NCI-H2227 (cell line): ENCODE measurements at regions not wholly inside any gene's neighbourhood (a gene's known extent, or its start where the extent isn't known, plus 50 kb on each side); places are given as distances from the start of the nearest gene placed in this dataset.
"Not testable (repeated sequence)": the region's sequence is repeated elsewhere in the genome, so short reads cannot be mapped to it uniquely, and the experiment has no call there.

Source experiments
- DNase-seq: peaks from one replicate; lab custom pipeline; 2025; ENCODE audit not compliant: unreplicated experiment; lab: John Stamatoyannopoulos, UW

DNA sequence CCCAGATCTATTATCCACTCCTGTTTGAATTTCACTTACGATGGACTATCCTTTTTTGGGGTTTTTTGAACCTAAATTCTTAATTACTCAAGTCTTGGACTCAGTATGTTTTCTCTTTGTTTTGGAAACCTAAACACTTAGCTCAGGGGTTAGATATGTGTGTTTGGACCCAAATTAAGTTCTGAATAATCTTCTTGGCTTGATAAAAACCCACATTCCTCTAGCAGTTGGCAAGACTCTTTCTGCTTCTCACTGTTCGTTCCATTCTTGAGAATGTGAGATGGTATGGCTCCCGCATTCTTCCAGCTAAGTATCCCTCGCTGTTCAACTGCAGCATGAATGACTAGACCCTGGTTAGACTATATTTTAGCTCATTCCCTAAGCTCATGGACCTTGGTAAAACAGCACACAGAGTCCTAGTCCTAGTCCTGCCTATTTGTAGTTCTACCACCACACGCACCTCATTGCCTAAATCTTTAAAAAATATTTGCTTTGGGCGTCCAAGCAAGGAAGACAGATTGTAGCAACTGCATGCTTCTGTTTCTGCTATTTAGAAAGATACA is 860.0 kb downstream of the RPS29 start:
- DNase-seq: no peak

DNA sequence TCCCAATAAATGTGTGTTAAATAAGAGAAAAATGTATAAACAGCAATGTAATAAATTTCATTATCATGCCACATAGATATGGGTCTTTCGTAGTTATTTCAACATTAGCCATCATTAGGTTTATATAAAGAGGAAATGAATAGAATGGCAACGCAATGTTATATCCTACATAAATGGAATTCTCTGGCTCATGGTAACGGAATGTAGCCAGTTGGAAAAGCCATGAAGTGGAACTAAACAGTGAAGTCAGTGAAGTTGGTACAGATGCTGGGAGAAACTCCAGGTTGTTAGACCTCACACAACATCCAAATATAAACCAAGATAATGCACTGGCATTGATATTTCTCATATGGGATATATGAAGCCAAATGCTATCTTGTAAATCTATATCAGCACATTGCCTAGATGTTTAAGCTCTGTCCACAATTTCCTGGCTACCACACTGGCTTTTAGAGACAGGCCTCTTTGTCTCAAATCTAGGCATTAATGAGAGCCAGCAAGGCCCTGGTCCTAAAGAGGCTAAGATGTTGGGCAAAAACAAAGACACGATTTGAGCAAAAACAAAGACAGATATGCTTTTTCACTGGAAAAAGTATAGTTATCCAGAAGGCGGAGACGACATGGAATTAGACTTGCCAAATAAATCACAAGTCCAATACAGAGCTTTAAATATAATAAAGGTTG is 861.0 kb downstream of the RPS29 start:
- DNase-seq: no peak

DNA sequence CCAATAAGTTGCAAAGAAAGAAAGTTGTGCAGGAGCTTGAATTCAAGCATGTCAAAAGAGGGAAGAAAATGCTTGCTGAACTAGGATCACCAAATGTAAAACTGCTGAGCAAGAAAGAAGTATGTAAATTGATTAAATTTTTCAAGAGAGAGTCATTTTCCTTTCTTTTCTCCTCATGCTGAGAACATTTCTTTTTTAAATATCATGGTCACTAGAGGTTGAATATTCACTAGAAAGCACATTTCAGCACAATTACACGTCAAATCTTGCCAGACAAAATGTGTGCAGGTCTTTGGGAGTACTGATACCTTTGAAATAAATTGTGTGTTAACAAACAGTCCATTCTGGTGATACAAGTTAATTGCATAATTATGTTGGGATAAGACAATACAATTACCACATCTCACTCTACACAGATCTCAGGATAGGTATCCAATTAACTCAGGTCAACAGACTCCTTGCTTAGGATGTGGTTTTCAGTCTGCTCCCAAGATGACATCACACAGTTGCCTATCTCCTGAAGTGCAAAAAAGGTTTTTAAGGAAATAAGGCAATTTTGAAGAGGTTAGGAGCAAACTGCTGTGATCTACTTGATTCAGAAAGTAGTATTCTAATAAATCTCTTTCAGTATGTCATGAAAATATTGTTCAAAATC is 862.2 kb downstream of the RPS29 start:
- DNase-seq: no peak

DNA sequence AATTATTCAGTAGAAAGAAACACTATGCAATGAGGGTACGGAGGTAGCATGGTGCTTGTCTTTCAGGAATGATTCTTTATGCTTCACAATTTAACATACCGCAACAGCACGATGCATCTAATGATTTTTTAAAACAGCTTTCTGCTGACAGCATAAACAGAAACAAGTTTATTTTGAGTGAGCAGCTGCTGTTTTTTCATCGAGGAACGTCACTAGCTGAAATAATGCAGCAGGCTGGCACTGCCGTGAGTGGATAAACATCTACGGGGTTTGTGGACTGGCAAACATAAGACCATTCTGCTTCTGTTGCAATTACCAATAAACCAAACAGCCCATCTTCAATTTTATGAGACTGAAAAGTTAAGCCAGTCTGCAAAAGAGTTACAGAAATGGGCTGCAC is 871.8 kb downstream of the RPS29 start:
- DNase-seq: no peak

DNA sequence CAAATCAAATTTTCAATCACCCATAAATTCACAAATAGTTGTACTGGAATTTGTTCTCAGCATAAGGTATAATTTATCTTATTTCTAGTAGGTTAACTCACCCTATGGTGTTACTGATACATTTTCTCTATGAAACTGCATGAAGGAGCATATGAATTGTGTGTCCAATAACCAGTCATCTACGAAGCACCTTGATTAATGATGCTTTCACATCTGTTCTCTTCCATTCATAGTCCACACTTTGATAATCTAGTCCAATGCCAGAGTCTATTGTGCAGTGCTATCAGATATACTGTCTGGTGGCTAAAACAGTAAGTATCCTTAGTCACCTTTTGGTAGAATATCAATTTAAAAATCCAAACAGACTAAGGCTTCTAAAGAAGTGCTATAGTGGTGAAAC is 876.0 kb downstream of the RPS29 start:
- no peak for DNase-seq

DNA sequence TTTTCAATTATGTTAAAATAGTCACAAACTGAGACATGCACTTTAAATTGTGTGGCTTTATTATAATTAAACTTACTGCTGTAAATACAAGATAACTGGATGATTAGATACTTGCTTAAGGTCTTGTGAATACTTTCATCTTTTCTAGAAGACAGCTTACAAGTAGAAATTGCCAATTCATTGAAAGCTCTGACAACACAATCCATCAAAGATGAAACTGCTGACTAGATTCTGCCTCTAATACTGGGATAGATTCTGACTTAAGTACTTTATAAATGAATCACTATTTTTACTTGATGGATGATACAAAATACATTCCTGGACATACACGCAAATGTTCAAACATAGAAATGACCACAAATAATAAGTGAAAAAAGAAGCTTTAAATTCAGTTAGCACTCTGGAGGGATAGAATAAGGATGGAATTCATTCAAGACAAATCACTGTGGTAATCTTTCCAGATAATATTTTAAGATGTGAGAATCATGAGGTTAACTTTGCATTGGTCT is 876.8 kb downstream of the RPS29 start:
- DNase-seq: no peak

DNA sequence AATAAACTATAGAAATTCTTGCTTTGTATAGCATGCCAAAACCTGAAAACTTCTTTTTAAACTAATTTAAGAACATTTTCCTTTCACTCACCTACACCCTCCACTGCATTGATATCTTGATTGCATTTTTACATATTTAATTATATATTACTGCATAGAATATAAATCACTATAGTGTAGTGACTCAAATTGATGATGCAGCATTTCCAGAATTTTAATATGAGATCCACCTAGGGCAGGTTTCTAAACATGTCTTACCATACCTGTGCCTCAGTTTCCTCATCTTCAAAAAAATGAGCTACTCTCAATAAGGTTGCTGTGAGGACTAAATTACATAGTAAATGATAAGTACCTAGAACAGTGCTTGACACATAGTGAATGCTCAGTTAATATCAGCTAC is 881.5 kb downstream of the RPS29 start:
- no peak for DNase-seq

DNA sequence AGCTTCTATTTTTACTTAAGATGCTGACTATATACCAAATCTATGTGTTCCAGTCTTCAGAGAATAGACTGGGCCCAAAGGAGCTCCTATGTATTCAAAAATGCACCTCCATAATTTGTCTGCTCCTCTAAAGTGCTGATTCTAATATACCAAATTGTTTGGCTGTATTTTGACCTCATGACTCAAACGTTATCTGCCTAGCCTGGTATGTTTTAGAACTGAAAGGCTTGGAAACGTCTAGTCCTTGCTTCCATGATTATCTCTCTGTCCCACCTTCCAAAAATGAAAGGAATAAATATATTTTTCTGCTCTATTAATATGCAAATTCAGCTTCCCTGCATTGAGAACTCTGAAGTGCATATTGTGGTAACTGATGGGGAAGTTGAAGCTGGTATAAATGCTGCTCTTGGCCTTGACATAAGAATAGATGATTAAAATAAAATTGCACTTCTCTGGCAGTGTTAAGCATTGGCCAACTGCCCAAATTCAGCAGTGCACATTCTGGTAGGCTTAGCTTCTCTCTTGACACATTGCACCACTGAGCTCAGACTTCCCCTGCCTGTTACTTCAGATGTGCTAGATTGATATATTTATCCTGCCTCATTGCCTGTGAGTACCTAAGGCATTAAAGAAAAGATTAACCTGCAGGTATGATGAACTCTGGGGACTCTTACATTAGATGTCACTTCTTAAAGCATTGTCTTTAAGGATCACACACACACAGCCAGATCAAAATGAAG is 882.3 kb downstream of the RPS29 start:
- no peak for DNase-seq

DNA sequence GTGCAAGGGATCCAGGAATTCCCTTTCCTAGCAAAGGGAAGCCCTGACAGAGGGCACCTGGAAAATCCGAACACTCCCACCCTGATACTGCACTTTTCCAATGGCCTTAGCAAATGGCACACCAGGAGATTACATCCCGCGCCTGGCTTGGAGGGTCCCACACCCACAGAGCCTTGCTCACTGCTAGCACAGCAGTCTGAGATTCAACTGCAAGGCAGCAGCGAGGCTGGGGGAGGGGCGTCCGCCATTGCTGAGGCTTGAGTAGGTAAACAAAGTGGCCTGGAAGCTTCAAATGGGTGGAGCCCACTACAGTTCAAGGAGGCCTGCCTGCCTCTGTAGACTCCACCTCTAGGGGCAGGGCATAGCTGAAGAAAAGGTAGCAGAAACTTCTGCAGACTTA is 888.8 kb downstream of the RPS29 start:
- not testable (repeated sequence) for DNase-seq

DNA sequence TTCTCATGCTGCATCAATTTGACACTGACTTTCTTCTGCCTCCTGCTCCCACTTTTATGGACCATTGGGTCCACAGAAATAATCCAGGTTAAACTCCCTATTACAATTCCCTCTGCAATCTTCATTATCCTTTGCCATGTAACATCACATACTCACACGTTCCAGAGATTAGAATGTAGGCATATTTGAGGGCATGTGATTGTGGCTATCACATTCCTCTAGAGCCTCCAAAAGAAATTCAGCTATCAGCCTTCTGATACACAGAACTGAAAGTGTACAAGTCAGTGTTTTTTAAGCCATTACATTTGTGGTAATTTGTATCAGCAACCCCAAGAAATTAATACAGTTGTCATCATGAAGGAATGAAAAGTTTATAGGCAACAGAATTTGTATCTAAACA is 892.4 kb downstream of the RPS29 start:
- no peak for DNase-seq

DNA sequence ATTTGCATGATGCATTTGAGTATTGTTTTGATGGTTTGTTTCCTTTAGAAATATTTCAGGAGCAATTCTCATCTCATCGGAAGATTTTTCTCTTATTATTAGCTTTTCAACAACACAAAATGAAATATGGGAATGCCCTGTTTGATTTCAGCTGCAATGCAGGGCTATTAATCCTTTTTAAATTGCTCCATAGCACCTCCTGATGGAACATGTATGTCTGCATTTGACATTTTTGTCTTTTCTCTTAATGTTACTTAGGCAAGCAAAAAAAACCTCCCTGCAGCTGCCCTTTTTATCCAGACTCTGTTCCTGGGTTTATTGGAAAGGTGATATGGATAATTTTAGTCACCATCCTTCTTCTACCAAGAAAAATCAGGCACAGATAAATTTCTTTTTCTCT is 895.8 kb downstream of the RPS29 start:
- DNase-seq: no peak

DNA sequence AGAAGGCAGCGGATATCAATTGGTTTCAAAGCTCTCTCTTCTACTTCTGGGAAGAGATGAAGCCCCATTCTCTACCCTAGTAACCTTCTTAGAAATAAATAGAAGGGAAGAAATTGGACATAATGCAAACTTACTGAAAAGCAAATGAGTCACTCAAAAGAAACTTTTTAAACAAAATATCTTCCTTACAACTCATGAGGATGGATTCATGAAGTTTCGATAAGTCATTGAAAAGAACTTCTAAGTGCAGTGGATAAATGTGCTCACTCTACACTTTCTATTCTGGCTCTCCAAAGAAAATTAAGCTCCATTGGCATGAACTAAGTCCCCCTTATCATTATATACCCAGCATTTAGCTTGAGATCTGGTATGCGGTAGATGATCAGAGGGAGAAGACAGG is 899.5 kb downstream of the RPS29 start:
- no peak for DNase-seq

DNA sequence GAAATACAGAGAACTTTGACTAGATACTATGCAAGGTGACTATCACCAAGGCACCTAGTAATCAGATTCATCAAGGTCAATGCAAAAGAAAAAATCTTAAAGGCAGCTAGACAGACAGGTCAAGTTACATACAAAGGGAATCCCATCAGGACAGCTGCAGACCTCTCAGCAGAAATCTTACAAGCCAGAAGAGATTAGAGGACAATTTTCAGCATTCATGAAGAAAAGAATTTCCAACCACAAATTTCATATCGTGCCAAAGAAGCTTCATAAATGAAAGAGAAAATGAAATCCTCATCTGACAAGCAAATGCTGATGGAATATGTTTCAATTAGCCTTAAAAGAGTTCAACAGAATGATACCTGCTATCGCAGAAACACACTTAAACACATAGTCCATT is 913.7 kb downstream of the RPS29 start:
- no peak for DNase-seq

DNA sequence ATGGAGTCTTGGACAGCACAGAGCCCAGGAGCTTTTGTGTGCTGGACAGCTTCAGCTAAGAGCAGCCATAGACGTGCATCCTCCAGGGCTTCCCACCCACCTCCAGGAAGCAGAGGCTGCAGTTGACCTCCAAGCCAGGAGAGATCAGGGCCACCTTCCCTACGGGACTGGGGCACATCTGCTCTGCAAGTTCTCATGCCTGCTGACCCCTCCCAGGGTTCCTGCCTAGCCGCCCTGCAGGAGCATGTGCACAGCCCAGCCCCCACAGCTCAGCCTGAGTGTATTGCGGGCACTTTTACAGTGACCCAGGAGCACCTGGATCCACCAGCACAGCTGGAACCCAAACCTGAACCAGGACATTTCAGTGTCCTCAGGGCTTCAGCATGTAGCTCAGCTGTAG is 915.2 kb downstream of the RPS29 start:
- no peak for DNase-seq

DNA sequence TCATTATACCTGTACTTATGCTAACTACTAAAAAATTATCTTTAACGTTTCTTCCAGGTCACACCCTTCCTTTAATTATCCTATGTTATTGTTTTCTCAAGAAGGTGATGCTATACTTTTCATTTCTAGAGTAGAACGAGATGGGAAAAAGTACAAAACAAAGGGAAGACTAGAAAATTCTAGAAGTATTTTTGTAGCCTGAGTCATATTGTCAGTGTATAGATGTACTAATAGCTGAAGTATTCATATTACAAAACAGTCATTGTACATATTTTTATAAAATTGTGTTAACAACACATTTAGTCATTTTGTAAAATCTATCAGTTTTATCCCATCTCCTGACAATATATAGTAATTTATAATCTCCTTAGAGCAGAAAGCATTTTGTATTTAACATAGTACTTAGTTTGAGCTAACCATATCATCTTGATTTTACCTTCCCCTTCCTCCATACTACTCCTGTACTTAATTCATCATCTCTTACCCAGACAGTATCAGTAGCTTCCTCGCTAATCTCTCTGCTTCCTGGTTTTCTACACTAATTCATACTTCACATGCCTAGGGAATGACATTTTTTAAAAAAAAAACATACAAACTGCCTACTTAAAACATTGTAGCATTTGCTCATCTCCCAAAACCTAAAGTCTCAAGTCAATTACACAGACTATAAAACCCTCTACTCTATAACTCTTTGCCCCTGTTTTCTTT is 920.9 kb downstream of the RPS29 start:
- no peak for DNase-seq

DNA sequence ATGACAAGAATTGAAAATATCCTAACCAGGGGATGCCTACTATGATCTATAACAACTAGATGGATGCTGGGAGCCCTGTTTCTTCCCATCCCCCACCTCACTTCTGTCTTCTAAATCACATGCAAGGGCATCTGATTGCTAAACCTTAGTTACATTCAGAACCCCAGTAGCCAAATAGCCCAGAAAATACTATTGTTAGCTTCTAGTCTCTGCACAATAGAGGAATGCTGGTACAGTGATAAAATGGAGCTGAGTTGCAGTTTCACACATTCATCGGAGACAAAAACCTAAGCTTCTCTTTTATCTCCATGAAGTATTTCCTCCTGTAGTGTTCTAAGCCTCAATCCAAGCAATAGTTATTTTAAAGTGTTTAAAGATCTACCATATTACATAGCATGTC is 942.9 kb downstream of the RPS29 start:
- no peak for DNase-seq

DNA sequence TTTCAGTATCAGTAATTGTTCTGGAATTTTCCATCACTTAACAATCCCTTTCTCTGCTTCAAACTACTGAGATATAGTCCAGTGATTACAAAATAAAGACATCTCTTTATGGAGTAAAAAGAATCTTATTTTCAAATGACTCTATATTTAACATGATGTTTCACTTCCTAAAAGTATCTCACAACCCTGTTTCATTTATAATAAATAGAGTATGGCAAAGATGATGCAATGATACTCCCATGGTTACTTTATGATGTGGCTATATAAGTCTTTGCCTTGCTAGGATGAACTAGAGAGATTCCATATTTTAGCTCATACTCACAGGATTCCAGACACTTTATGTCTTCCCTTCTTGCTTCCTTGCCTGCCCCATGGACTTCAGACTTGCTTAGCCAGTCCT is 953.5 kb upstream of the MDGA2 start:
- no peak for DNase-seq

DNA sequence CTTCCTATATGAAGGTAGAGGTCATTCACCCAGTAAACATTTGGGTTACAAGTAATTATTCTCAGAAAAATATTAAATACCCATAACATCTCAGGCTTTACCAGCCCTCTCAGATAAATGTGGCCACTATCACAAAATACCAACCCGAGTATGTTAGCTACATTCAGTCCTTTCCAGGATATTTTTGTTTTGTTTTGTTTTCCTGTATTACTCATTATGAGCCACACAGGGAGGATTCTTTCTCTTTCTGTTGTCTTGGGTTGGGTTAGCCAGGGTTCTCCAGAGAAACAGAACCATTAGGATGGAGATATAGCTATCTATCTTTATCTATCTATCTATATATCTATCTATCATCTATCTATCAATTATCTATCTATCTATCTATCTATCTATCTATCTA is 947.6 kb upstream of the MDGA2 start:
- no peak for DNase-seq

DNA sequence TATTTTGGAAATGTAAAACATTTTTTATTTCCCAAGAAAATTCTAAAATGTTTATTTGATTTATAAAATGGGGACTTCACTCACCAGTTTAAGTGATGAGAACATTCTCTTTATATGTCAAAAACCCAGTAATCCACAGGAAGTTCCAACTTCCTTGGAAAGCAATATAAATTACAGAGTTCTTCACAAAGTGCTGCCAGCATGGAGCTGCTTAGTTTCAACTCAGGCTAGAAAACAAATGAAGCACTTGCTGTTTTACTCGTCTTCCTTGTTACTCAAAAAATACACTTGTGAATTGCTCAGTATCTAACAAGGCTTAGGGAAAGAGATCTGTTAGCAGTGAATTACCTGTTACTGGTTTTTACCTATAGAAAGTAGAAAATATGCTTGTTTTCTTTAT is 942.7 kb upstream of the MDGA2 start:
- no peak for DNase-seq

DNA sequence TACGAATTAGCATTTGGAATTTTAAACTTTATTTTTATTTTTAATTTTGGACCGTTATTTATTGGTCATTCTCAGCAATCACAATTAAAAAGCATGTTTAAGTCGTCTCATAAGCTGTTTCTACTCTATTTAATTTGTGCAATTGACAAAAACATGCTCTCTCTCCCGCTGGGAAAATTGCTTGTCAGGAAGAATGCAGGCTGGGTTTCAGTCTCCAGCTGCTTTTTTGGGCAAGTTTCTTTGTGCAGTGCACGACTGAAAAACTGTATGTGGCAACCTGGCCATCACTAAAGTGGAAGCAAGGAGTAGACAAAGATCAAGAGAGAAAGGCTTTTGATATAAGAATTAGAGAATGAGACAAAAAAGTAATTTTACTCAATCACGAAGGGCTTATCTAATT is 941.5 kb upstream of the MDGA2 start:
- DNase-seq: no peak

DNA sequence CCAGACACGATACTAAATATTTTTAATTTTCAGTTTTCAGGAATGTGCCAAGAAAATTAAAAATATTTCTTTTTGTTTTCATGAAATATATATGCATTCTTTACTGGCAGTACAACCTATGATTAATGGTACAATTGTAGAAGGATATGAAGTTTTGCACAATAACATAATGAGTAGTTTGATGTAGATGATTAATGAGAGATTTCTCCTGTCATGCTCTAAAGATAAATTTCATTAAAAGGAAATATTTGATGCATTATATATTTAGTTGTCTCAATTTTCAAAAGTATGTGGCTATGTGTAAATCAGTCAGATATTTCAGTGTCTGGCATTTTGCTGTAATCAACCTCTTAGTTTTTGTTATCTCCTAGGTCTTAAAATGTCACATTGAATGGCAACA is 940.2 kb upstream of the MDGA2 start:
- DNase-seq: no peak
